ENCODE measurements at regions not wholly inside any gene's neighbourhood (a gene's known extent, or its start where the extent isn't known, plus 50 kb on each side); places are given as distances from the start of the nearest gene placed in this dataset.

DNA sequence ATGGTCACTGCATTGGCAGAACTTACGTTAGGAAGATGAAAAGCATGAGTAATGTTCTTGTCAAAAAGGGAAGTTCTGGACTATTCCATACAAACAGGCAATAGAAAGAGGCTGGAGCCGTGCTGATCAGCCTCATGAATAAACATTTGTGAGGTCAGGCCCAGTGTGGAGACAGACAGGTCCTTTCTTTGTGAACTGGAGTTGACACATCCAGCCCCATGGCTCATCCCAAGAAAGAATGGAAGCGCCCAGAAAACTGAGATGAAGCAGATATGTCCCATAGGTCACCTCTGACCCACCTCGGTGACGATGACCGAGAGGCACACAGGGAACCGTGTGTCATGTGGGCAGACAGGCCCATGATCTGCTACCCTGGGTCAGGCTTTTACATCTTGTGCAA lies 276.0 kb upstream of the SGK1 start:
- DNase-seq (ENCODE audit: low spot score) = no peak
- Histone ChIP-seq H3K4me2 (no peak overlapping the region), H3K27ac (no peak overlapping the region), H3K4me1 (no peaks in the 10 kb centered on the region), H3K4me3 (no peak overlapping the region), H3K36me3 (no peaks in the 10 kb centered on the region), H3F3A (ENCODE audit: low read depth) (no peaks in the 10 kb centered on the region), H3K79me2 (ENCODE audit: low read depth) (no peaks in the 10 kb centered on the region), H3K9ac (no peak overlapping the region), H3K9me3 (ENCODE audit: low read depth) (no peaks in the 10 kb centered on the region), H4K20me1 (ENCODE audit: low read depth) (no peaks in the 10 kb centered on the region), H3K27me3 (no peaks in the 10 kb centered on the region), H2AFZ (replicated peaks) (no peak overlapping the region)
- no peaks in the 10 kb centered on the region for H3K36me3 Mint-ChIP-seq
- no peaks in the 10 kb centered on the region for H3K9me3 Mint-ChIP-seq
- H3K27me3 Mint-ChIP-seq (ENCODE audit: insufficient read depth, low read depth) = peaks cover 2% of the 10 kb centered on the region
- H3K4me1 Mint-ChIP-seq = peaks cover 14% of the 10 kb centered on the region
- no peak overlapping the region for H3K27ac Mint-ChIP-seq
- TF ChIP-seq EZH2phosphoT487 (IDR thresholded peaks at IDR 0.05) = no peak
- no peak for TF ChIP-seq CTCF (IDR thresholded peaks at IDR 0.05)
- no peak for TF ChIP-seq EZH2 (IDR thresholded peaks at IDR 0.05)
- no peak overlapping the region for H3K4me3 Mint-ChIP-seq

DNA sequence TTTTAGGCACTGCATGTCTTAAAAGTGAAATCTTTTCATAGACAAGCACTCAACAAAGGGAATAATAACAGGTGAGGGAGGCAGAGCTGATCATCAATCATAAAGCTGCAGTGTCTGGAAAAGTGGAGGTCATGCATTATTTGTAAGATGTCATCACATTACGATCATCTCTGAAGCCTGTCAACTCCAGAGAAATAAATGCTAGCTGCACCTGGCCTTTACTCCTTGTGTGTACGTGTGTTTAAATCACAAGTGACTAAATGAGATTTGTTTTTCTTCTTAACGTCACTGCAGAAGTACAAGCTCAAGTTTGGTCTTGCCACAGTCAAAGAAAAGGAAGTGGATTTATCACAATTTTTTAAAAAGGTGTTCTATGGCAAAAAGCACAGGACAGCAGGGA lies 275.5 kb upstream of the SGK1 start:
- no peak overlapping the region for H3K4me3 Mint-ChIP-seq
- Histone ChIP-seq H3K4me1 (no peaks in the 10 kb centered on the region), H2AFZ (replicated peaks) (no peak overlapping the region), H3K4me3 (no peak overlapping the region), H3K9ac (no peak overlapping the region), H3F3A (ENCODE audit: low read depth) (no peaks in the 10 kb centered on the region), H3K27ac (no peak overlapping the region), H3K9me3 (ENCODE audit: low read depth) (no peaks in the 10 kb centered on the region), H3K4me2 (no peak overlapping the region), H3K27me3 (no peaks in the 10 kb centered on the region), H4K20me1 (ENCODE audit: low read depth) (no peaks in the 10 kb centered on the region), H3K79me2 (ENCODE audit: low read depth) (no peaks in the 10 kb centered on the region), H3K36me3 (no peaks in the 10 kb centered on the region)
- no peaks in the 10 kb centered on the region for H3K36me3 Mint-ChIP-seq
- H3K4me1 Mint-ChIP-seq = peaks cover 14% of the 10 kb centered on the region
- TF ChIP-seq EZH2 (IDR thresholded peaks at IDR 0.05) (no peak), EZH2phosphoT487 (IDR thresholded peaks at IDR 0.05) (no peak), CTCF (IDR thresholded peaks at IDR 0.05) (no peak)
- no peaks in the 10 kb centered on the region for H3K9me3 Mint-ChIP-seq
- peaks cover 2% of the 10 kb centered on the region for H3K27me3 Mint-ChIP-seq (ENCODE audit: insufficient read depth, low read depth)
- DNase-seq (ENCODE audit: low spot score) = no peak
- H3K27ac Mint-ChIP-seq = no peak overlapping the region

DNA sequence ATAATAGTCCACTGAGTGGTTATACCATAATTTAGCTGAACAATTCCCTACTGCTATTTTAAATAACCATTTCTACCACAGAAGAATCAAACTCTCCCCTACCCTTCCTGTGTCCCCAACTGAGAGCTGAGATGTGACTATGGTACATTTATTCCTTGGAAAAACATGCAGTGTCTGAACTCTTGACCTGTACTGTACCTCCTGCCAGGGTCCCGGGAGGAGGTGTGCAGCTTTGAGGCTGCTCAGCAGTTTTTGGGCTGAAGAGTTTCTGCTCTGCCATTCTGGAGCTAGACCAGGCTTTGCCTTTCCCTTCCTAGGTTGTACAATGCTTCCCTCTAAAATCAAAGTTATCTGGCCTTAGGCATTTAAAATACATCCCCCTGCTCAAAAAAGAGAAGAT lies 275.1 kb upstream of the SGK1 start:
- H3K4me3 ChIP-seq = no peak overlapping the region
- H2AFZ ChIP-seq (replicated peaks) = no peak overlapping the region
- no peak for DNase-seq (ENCODE audit: low spot score)
- H3K36me3 ChIP-seq = no peaks in the 10 kb centered on the region
- H3K27me3 ChIP-seq = no peaks in the 10 kb centered on the region
- Mint-ChIP-seq H3K36me3 (no peaks in the 10 kb centered on the region), H3K9me3 (no peaks in the 10 kb centered on the region), H3K27ac (no peak overlapping the region), H3K4me3 (no peak overlapping the region), H3K27me3 (ENCODE audit: insufficient read depth, low read depth) (peaks cover 2% of the 10 kb centered on the region), H3K4me1 (peaks cover 14% of the 10 kb centered on the region)
- no peak overlapping the region for H3K4me2 ChIP-seq
- no peaks in the 10 kb centered on the region for H3K79me2 ChIP-seq (ENCODE audit: low read depth)
- H3F3A ChIP-seq (ENCODE audit: low read depth) = no peaks in the 10 kb centered on the region
- no peak overlapping the region for H3K9ac ChIP-seq
- no peaks in the 10 kb centered on the region for H3K4me1 ChIP-seq
- TF ChIP-seq CTCF (IDR thresholded peaks at IDR 0.05) (no peak), EZH2 (IDR thresholded peaks at IDR 0.05) (no peak), EZH2phosphoT487 (IDR thresholded peaks at IDR 0.05) (no peak)
- H3K27ac ChIP-seq = no peak overlapping the region
- H3K9me3 ChIP-seq (ENCODE audit: low read depth) = no peaks in the 10 kb centered on the region
- H4K20me1 ChIP-seq (ENCODE audit: low read depth) = no peaks in the 10 kb centered on the region

DNA sequence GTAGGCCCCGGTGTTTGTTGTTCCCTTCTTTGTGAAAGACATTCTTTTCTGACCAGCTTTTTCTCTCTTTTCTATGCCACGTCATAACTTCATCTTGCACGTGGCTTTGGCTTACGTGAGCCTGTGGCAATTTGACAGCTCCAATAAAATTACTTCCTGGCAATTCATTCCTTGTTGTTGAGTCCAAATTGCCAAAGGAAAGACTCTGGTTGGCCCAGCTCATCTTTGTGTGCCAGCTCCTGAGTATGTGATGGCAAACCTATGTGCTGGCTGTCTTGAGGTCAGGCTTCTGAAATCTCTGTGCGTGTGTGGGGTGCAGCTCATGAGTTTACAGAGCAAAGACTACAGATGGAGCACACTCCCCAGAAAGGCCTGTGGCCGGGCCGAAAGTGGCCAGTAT lies 272.5 kb upstream of the SGK1 start:
- no peaks in the 10 kb centered on the region for H4K20me1 ChIP-seq (ENCODE audit: low read depth)
- H3K9ac ChIP-seq = no peak overlapping the region
- H3K79me2 ChIP-seq (ENCODE audit: low read depth) = no peaks in the 10 kb centered on the region
- no peaks in the 10 kb centered on the region for H3K36me3 ChIP-seq
- no peak overlapping the region for H3K4me2 ChIP-seq
- Mint-ChIP-seq H3K27ac (no peak overlapping the region), H3K27me3 (ENCODE audit: insufficient read depth, low read depth) (peaks cover 4% of the 10 kb centered on the region), H3K36me3 (no peaks in the 10 kb centered on the region), H3K4me1 (peaks cover 17% of the 10 kb centered on the region), H3K9me3 (no peaks in the 10 kb centered on the region), H3K4me3 (no peak overlapping the region)
- H3F3A ChIP-seq (ENCODE audit: low read depth) = no peaks in the 10 kb centered on the region
- no peak for DNase-seq (ENCODE audit: low spot score)
- no peaks in the 10 kb centered on the region for H3K27me3 ChIP-seq
- no peak overlapping the region for H3K27ac ChIP-seq
- no peak for TF ChIP-seq CTCF (IDR thresholded peaks at IDR 0.05)
- TF ChIP-seq EZH2 (IDR thresholded peaks at IDR 0.05) = no peak
- TF ChIP-seq EZH2phosphoT487 (IDR thresholded peaks at IDR 0.05) = no peak
- no peak overlapping the region for H2AFZ ChIP-seq (replicated peaks)
- H3K9me3 ChIP-seq (ENCODE audit: low read depth) = no peaks in the 10 kb centered on the region
- H3K4me1 ChIP-seq = no peaks in the 10 kb centered on the region
- no peak overlapping the region for H3K4me3 ChIP-seq

All from neural progenitor cell (in vitro differentiated cells).